GM15510 (cell line): ENCODE measurements at regions not wholly inside any gene's neighbourhood (a gene's known extent, or its start where the extent isn't known, plus 50 kb on each side); places are given as distances from the start of the nearest gene placed in this dataset.

ENCODE experiments used
- POLR2A ChIP-seq: IDR thresholded peaks from 3 replicates; pipeline ENCODE4 v1.6.1; 2011; ENCODE audit warnings: borderline replicate concordance; ENCODE audit not compliant: insufficient read length; ENCODE audit errors: extremely low read depth

- no peak for TF ChIP-seq POLR2A
These were observed 242.2 kb downstream of the CSNK1G3 start for GRCh38 chr5:123753937-123754891.

- TF ChIP-seq POLR2A, result no peak
These were observed 241.4 kb downstream of the CSNK1G3 start for GRCh38 chr5:123753180-123753936.

- no peak for TF ChIP-seq POLR2A
These were observed 240.7 kb downstream of the CSNK1G3 start for GRCh38 chr5:123752552-123753179.

GRCh38 chr5:123751670-123752069 lies 239.7 kb downstream of the CSNK1G3 start:
- TF ChIP-seq POLR2A, result no peak

- no peak for TF ChIP-seq POLR2A
These were observed 236.3 kb downstream of the CSNK1G3 start for GRCh38 chr5:123748239-123748638.

GRCh38 chr5:123746683-123747360 lies 234.8 kb downstream of the CSNK1G3 start:
- TF ChIP-seq POLR2A, result no peak

- TF ChIP-seq POLR2A, result no peak
These were observed 232.1 kb downstream of the CSNK1G3 start for GRCh38 chr5:123743990-123744583.

GRCh38 chr5:123735384-123735783 lies 223.4 kb downstream of the CSNK1G3 start:
- no peak for TF ChIP-seq POLR2A

- no peak for TF ChIP-seq POLR2A
These were observed 220.3 kb downstream of the CSNK1G3 start for GRCh38 chr5:123732257-123732656.

- TF ChIP-seq POLR2A, result no peak
These were observed 210.5 kb downstream of the CSNK1G3 start for GRCh38 chr5:123722451-123722850.

GRCh38 chr5:123721675-123722276 lies 209.8 kb downstream of the CSNK1G3 start:
- TF ChIP-seq POLR2A, result no peak

- no peak for TF ChIP-seq POLR2A
These were observed 209.0 kb downstream of the CSNK1G3 start for GRCh38 chr5:123720955-123721354.

- no peak for TF ChIP-seq POLR2A
These were observed 208.4 kb downstream of the CSNK1G3 start for GRCh38 chr5:123720339-123720738.

- no peak for TF ChIP-seq POLR2A
These were observed 207.0 kb downstream of the CSNK1G3 start for GRCh38 chr5:123719004-123719403.
